ENCODE measurements at regions not wholly inside any gene's neighbourhood (a gene's known extent, or its start where the extent isn't known, plus 50 kb on each side); places are given as distances from the start of the nearest gene placed in this dataset.

DNA sequence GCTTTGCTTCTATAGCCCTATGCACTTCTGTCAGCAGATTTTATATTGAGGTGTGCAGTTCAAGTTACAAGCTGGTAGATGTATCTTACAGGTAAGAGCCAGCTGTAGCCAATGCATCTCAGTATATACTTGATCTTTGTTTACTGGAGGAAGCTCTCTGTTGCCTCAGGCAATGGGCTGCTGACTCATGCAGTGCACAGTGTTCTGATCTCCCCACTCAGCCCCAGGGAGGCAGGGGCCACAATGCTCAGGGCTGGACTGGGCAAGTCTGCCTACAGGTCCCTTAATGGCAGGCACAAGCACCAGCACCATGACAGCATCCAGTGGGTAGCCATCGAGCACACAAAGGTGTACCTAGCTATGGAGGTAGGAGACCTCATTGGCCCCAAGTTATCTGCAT, 178.8 kb upstream of the CDH10 start:
- DNase-seq (ENCODE audit: low read depth): peak; percentile 4

DNA sequence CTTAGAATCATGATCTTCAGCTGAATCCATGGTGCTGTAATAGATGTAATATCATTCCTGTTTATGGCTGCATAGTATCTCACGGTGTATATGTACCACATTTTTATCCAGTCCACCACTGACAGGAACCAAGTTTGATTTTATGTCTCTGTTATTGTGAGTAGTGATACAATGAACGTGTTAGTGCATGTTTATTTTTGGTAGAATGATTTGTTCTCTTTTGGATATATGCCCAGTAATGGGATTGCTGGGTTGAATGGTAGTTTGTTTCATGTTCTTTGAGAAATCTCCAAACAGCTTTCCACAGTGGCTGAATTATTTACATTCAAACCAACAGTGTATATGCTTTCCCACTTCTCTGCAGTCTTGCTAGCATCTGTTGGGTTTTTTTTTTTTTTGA, 175.1 kb upstream of the CDH10 start:
- peak; percentile 6 for DNase-seq (ENCODE audit: low read depth)

DNA sequence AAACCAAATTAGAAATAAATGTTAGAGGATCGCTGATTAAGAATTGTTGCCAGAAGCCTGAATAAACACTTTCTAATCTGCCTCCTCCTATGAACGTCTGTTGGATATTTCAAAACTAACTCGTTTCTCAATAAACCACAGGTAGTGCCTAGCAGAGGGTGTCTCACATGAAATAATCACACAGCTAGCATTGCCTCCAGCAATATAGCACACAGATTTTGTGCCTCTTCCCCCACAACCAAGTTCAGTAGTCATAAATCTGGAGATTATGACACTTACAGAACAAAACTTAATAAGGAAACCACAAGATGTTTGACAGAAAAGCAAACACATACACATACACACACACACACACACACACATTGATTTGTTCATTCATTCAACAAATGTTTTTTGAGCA, 173.2 kb upstream of the CDH10 start:
- no peak for DNase-seq (ENCODE audit: low read depth)

DNA sequence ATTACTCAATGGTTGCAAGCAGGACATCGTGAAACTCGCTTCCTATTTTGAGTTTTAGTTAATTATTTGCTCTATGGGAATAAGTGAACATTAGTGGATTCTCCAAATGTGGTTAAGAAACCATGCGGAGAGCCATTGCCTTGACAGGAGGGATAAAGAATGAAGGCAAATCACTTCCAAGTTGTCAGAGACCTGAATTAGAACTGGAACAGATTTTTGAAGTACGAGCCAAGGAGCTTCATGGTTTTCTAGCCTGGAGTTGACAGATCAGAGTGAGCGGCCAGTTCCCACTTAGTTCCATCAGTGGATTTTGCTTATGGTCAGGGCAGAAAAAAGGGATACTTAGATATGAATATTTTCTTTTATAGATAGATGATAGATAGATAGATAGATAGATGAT, 171.4 kb upstream of the CDH10 start:
- DNase-seq (ENCODE audit: low read depth): no peak

DNA sequence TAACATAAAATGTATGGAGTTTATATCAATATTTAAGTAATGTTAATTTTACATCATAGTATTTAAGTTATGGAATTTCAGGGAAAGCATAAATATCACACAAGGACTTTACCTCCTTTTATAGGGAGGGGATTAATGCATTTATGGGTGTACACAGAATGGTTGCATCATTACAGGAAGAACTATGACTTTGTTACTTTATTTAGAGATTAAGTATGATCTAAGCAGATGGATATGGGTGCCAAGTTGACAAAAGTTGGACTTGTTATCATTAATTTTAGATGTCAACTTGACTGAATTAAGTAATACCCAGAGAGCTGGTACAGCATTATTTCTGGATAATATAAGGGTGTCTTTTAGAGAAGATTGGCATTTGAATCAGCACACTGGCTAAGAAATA, 160.5 kb upstream of the CDH10 start:
- DNase-seq (ENCODE audit: low read depth): peak; percentile 3

DNA sequence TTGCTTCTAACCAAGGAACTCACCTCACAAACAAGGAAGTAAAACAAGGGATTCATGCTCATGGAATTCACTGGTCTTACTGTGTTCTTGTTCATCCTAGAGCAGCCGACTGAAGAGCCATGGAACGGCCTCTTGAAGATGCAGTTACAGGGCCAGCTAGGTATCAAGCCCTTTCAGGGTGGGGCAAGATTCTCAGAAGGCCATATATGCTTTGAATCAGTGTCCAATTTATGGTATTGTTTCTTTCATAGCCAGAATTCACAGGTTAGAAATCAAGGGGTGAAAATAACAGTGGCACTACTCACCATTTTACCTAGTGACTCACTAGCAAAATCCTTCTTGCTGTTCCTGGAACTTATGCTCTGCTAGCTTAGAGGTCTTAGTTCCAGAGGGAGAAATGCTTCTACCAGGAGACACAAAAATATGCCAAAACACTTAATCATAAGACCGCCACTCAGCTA, 159.5 kb upstream of the CDH10 start:
- peak; percentile 56 for DNase-seq (ENCODE audit: low read depth)

DNA sequence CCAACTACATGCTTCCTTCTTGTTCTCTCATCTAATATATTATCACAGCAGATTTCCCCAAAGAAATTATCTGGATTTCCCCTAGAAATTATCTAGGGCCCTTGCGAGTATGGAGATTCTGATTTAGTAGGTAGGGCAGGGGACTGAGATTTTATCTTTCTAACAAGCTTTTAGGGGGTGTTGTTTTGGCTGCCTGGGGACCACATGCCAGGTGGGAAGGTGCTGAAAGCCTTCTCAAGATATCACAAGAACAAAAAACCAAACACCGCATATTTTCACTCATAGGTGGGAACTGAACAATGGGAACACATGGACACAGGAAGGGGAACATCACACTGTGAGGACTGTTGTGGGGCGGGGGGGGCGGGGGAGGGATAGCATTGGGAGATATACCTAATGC, 146.5 kb upstream of the CDH10 start:
- DNase-seq (ENCODE audit: low read depth): no peak

DNA sequence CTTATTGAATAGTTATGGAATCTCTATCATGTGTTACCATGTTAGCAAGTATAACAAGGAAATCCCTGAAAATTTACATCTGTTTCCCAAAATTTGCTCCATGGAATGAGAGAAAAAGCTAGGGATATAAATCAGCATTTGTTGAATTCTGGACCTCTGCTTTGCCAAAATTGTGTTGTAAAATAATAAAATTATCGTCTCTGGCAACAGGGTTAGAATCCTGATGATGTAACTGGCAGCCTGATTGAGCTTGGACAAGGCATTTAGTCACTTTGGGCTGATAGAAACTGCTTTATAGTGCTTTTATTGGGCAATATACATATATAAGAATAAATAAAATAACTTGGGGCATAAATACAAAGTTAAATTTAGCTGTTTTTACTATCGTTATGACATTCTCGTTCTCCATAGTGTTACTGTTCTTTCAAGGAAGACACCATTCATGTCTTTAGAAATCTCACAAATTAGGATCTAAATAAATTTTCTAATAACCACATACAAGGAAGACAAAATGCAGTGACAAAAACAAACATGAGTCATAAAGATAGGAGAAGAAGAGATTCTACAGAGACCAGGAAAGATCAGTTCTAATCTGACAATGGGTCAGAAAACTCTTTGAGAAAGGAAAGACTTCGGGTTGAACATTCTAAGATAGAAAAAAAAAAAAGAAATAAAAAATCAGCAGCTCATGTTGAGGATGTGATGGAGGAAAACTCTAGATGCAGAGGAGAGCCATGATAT, 145.0 kb upstream of the CDH10 start:
- peak; percentile 35 for DNase-seq (ENCODE audit: low read depth)

DNA sequence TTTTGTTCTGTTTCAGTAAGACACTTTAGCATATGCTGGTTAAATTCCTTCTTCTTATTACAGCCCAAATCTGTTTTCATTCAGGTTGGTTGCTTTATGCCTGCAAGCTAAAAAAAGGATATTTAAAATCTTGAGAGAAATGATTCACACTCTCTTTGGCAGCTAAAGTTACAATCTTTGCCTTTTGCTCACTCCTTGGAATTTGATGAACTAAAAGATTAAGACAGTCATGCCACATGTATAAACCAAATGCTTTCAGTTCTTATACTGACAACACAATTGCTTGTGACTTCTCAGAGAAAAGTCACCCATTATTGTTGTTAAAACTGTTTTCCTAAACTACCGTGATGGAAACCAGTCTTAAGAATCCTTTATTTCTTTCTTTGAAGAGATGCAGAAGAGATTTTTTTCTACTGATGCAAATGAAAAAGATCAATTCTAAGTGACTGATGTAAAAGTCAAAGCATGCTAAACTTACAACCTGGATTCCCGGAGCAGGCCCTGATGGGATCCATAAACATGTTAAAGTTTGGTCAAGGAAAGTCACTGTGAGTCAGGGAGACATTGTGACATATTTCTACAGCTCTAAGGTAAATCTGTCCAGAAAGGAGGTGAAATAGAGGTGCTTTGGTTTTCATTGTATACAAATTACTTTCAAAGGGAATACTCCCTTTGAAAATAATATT, 144.2 kb upstream of the CDH10 start:
- peak; percentile 91 for DNase-seq (ENCODE audit: low read depth)

DNA sequence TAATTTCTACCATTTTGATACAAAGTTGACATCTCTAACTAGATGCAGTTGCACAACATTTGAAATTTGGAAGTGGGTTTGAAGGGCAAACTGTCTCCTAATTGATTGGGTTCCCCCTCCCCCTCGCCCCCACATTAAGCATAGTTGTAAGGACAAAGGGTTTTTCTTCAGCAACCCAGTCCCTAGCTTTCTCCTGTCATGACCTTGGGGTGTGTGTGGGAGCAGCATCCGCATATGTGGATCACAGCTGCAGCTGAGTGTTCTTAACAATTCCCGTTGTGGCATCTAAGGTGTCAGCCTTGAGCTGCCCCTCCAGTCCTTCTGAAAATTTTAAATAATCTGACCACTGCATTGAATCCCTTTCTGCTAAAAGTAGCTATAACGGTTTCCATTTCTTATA, 141.3 kb upstream of the CDH10 start:
- DNase-seq (ENCODE audit: low read depth): no peak

DNA sequence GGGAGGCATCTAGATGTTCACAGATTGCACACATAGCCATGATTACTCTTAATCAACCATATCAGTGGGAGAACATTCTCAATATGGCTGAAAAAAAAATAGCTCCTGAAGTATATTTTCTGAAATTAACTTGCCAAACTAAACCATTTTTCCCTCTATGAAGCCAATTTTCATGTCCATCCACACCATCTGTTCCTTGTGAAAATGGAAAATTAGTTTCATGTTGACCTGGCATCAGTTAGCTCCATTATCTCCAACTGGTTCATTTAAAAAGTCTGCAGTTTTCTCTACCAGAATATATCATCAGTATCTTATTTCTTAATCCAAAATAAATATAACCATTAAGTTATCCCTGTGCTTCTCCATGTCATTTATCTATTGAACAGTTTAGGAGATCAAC, 138.8 kb upstream of the CDH10 start:
- DNase-seq (ENCODE audit: low read depth): no peak

DNA sequence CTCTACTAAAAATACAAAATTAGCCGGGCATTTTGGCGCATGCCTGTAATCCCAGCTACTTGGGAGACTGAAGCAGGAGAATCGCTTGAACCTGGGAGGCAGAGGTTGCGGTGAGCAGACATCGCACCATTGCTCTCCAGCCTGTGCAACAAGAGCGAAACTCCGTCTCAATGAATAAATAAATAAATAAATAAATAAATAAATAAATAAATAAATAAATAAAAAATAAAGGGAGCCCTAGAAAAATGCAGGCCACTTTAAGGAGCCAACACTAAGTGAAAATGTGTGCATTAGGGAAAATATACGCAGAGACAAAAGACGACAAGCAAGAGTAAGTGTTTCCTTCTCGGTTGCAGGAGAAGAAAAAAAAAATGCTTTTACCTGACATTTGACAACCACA, 132.6 kb upstream of the CDH10 start:
- no peak for DNase-seq (ENCODE audit: low read depth)

DNA sequence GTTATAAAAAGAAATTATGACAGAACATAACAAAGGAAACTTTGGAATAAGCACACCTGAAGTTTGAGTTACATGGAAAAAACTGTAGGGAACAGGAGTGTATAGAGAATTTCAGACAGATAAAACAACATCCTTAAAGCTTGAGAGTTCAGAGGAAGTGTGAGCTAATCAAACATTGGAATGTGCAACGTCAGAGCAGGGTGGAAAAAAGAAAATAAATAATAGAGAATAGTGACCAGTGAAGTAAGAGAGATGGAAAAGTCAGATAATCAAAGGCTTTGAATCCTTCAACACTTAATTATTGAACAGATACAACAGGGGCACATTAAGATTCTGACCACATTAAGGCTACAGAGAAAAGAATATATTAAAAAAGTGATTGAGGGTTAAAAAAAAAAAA, 128.5 kb upstream of the CDH10 start:
- DNase-seq (ENCODE audit: low read depth): peak; percentile 70

DNA sequence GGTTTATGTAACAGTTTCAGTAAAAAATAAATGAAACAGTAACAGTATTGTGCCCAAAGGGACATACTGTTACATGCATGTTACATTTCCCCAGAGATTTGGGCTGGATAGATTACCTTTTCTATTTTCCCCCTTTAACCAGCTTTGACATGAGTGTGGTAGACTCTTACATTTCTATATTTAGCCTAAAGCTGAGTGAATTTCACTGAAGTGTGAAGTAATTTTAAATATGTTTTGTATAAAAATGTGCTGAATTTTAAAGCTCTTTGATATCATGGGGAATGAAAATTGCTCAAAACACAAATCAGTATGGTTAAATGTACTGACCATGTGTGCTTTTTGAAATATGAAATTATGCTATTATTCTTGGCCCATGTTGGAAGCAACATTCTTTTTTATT, 122.3 kb upstream of the CDH10 start:
- no peak for DNase-seq (ENCODE audit: low read depth)

DNA sequence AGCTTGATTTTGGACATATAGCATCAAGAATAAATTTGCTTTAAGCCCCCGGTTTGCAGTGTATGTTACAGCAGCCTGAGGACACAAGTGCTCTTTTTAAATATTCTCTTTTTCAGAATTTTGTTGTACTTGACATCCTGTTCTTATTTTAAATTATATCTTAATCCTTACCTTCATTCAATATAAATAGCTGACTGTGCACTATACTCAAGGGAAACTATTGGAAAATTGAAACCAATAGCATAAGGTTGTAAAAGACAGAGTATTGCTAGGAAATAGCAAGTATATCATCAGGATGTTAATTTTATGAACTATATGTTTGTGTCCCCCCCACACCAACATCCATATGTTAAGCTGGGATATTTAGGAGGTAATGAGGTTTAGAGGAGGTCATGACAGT, 120.4 kb upstream of the CDH10 start:
- no peak for DNase-seq (ENCODE audit: low read depth)

DNA sequence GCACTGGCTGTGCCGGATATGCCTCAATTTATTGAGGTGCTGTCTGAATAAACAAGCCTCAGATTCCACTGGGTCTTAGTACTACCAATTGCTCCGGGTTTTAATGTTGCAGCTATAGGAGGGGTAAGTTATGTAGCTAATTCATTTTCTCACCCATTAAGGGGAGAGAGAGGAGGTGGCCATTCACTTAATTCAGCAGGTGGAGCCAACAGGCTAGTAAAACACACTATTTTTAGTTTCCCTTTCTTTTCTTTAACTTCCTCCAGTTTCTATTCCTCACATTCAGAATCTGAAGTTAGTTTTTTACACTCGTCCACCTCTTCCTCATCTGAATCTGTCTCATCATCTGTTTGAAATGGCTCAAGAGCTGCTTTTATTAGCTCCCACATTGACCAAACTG, 105.6 kb upstream of the CDH10 start:
- no peak for DNase-seq (ENCODE audit: low read depth)

DNA sequence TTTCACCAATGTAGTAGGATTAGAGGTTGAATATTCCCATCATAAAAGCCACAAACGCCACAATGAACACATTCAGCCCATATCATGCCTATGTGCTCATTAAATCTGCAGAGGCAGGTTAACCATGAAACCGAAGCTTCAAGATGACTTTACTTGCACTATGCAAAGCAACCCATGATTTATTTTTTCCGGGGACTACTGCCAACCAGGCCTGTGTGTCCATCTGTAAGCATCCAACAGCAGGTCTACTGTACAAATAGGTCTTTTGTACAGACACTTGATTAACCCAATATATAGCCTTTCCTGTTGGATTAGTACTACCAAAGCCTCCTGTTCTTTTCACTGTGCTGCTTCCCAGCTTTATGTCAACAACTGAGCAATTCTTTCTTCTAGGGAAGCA, 104.9 kb upstream of the CDH10 start:
- no peak for DNase-seq (ENCODE audit: low read depth)

DNA sequence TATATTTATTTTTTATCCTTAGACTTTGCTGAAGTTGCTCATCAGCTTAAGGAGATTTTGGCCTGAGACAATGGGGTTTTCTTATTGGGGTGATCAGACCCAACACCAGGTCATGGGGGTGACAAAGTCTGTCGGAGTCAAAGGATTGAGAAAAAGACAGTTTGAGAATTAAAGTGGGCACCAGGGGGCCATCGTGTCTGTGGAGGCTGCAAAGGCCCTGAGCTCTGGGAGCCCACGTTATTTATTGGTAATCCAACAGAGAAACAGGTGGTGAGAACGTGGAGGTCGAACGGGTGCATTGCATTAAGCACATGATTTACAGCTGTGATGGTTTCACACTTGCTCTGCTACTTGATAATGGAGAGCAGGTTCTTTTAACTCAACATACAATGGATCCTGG, 102.5 kb upstream of the CDH10 start:
- no peak for DNase-seq (ENCODE audit: low read depth)

DNA sequence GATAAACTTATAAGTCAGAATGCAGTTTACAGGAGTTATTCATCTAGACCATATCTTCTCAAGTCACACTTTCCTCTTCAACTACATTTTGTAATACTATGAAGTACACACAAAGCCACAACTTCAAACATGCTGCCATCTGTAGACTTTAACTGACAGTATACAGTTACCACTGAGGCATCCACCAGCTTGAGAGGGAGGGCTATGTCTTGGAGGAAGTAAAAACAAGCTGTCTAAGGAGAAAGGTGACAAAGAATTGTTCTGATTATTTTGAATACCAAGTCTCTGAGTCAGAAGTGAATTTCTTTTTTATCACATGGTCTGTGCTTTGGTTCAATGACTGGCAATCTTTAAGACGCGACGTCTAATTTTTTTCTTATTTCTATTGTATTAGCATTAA, 97.6 kb upstream of the CDH10 start:
- no peak for DNase-seq (ENCODE audit: low read depth)

DNA sequence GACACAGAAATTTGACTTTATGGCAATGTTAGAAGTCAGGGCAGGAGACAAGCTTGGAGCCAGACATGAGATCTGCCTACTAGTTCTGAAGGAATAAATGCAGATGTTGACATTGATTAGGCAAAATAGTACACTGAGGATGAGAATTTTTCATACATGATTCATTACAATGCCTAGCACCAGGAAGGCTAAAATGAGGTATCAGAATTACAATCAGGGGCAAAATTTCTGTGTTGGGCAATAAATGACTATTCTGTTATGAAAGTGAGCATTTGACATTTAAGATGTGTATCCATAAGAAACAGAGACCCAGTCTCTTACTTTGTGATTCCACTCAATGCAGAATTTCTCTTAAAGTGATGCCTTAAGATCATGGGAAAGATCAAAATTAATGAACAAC, 92.4 kb upstream of the CDH10 start:
- no peak for DNase-seq (ENCODE audit: low read depth)

DNA sequence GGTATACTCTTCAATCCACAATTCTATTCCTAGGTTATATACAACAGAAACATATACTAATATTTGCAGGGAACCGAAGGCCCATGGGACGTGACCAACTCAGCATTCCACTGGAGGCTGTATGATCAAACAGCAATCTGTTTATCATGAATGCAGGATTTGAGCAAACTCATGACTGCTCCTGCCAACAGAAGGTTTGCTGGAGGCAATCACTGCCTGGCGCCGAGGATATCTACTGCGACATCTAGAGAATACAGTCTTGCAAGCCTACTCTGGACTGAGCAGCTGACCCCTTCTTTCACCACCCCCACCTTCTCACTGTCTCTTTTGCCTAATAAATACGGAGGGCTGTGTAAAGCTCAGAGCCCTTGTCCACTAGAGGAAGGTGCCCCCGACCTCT, 90.5 kb upstream of the CDH10 start:
- DNase-seq (ENCODE audit: low read depth): no peak

DNA sequence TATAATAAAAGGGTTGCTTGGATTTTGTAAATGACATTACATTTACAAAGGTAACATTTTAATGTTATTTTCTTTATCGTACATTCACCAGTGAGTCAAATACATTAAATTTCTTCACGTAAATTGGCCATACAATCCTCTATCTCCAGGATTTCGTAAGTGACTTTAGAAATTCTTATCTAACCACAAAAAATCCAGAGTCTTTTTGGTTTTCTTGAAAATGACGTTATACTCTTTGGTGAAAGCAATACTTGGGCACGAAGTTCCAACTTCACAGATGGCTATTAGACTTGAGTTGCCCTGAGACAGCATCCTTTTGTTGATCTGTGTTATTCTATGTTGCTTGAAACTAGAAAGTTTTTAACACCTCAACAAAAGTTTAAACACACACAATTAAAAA, 87.4 kb upstream of the CDH10 start:
- peak; percentile 9 for DNase-seq (ENCODE audit: low read depth)

DNA sequence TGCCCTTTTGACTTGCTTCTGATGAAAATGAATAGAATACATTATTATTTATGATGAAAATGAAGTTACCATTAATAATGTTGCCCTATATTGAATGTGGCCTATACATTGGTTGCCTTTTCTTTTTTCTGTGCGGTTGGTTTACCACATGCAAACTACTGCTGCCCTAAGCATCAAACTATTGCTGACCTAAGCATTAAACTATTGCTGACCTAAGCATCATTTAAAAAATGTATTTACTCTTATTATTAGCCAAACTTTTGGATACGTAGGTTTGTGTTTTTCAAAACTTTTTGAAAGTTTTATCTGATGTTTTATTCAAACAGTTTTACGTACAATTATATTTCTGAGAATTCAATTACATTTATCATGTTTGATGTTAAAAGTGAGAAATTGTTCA, 76.0 kb upstream of the CDH10 start:
- DNase-seq (ENCODE audit: low read depth): no peak

DNA sequence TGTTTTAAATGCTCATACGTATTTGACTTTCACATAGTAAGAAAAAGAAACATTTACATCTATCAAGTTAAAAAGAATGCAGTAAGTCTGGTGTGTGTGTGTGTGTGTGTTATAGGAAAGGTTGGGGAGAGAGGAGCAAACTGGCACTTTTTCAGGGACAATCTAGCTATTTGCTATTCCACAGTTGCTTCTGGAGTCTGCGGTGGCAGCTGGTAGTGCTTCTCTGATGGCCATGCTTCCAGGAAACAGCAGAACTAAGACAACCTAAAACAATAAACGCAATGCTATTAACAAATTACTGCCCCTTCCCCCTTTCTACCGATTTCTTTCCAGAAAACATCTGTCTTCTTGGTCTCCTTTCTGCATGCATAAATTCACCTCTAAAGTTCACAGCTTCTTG, 70.0 kb upstream of the CDH10 start:
- no peak for DNase-seq (ENCODE audit: low read depth)

All from EH (cell line).